ENCODE measurements at regions not wholly inside any gene's neighbourhood (a gene's known extent, or its start where the extent isn't known, plus 50 kb on each side); places are given as distances from the start of the nearest gene placed in this dataset.

GRCh38 chr2:57080035-57080434, 896.2 kb downstream of the CCDC85A start:
- H3K27me3 ChIP-seq, result no peaks in the 10 kb centered on the region
- no peak for TF ChIP-seq CTCF (IDR thresholded peaks at IDR 0.05)
- H3K4me3 ChIP-seq, result no peak overlapping the region
- H3K27ac ChIP-seq, result no peak overlapping the region
- H3K4me1 ChIP-seq, result no peaks in the 10 kb centered on the region
- no peaks in the 10 kb centered on the region for H3K9me3 ChIP-seq
- no peaks in the 10 kb centered on the region for H3K36me3 ChIP-seq
- DNase-seq, result no peak
- intact Hi-C loops (cut with DNase I; ENCODE audit: low total_unique reads), result no loop called here

GRCh38 chr2:57084697-57085281, 901.0 kb downstream of the CCDC85A start:
- no peak for TF ChIP-seq CTCF (IDR thresholded peaks at IDR 0.05)
- Histone ChIP-seq H3K4me3 (no peak overlapping the region), H3K36me3 (no peaks in the 10 kb centered on the region), H3K4me1 (no peaks in the 10 kb centered on the region), H3K27me3 (no peaks in the 10 kb centered on the region), H3K9me3 (no peaks in the 10 kb centered on the region), H3K27ac (no peak overlapping the region)
- intact Hi-C loops (cut with DNase I; ENCODE audit: low total_unique reads), result no loop called here
- no peak for DNase-seq

DNA sequence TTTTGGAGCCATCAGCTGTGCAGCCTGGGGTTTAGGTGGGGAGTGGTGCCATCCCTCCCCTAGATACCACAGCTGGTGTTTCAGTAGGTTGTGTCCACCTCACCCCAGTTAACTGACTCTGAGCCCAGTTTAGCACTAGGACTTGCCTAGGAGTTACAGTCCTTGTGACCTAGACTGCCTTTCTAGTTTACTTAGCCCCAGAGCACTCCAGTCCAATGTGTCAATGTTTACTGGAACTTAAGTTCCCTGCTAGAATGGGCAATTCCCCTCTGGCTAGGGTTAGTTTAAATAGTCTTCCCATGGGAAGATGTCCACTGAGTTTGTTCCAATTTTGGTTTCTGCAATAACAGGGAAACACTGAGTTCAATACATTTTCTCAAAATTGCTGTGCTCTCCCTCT, 909.2 kb downstream of the CCDC85A start:
- H3K27ac ChIP-seq, result no peak overlapping the region
- no peak overlapping the region for H3K4me3 ChIP-seq
- DNase-seq, result no peak
- peaks cover 0 to 6% (median 5%) of the 10 kb centered on the region in 3 donors for H3K9me3 ChIP-seq
- no peaks in the 10 kb centered on the region for H3K36me3 ChIP-seq
- no peak for TF ChIP-seq CTCF (IDR thresholded peaks at IDR 0.05)
- no peaks in the 10 kb centered on the region for H3K27me3 ChIP-seq
- H3K4me1 ChIP-seq, result no peaks in the 10 kb centered on the region
- intact Hi-C loops (cut with DNase I; ENCODE audit: low total_unique reads), result no loop called here

GRCh38 chr2:57097855-57098254, 914.1 kb downstream of the CCDC85A start:
- Histone ChIP-seq H3K9me3 (peaks cover 0 to 6% (median 5%) of the 10 kb centered on the region in 3 donors), H3K27me3 (no peaks in the 10 kb centered on the region), H3K27ac (no peak overlapping the region), H3K4me1 (no peaks in the 10 kb centered on the region), H3K4me3 (no peak overlapping the region), H3K36me3 (no peaks in the 10 kb centered on the region)
- no peak for TF ChIP-seq CTCF (IDR thresholded peaks at IDR 0.05)
- DNase-seq, result no peak
- intact Hi-C loops (cut with DNase I; ENCODE audit: low total_unique reads), result no loop called here

- no peak overlapping the region for H3K4me3 ChIP-seq
- intact Hi-C loops (cut with DNase I; ENCODE audit: low total_unique reads), result no loop called here
- H3K27ac ChIP-seq, result no peak overlapping the region
- H3K4me1 ChIP-seq, result no peaks in the 10 kb centered on the region
- H3K9me3 ChIP-seq, result no peaks in the 10 kb centered on the region
- no peaks in the 10 kb centered on the region for H3K27me3 ChIP-seq
- DNase-seq, result no peak
- no peaks in the 10 kb centered on the region for H3K36me3 ChIP-seq
- TF ChIP-seq CTCF (IDR thresholded peaks at IDR 0.05), result no peak
Observed at GRCh38 chr2:57100436-57100835, 916.6 kb downstream of the CCDC85A start.

GRCh38 chr2:57105694-57106093, 921.9 kb downstream of the CCDC85A start:
- H3K27me3 ChIP-seq, result no peaks in the 10 kb centered on the region
- peaks cover 0 to 8% (median 0%) of the 10 kb centered on the region in 3 donors for H3K9me3 ChIP-seq
- H3K4me1 ChIP-seq, result no peaks in the 10 kb centered on the region
- intact Hi-C loops (cut with DNase I; ENCODE audit: low total_unique reads), result no loop called here
- no peak overlapping the region for H3K4me3 ChIP-seq
- H3K27ac ChIP-seq, result no peak overlapping the region
- TF ChIP-seq CTCF (IDR thresholded peaks at IDR 0.05), result no peak
- H3K36me3 ChIP-seq, result no peaks in the 10 kb centered on the region
- DNase-seq, result no peak

Data from tibial artery (tissue), 4 donors.